Osteoblast (primary cell): ENCODE measurements at regions not wholly inside any gene's neighbourhood (a gene's known extent, or its start where the extent isn't known, plus 50 kb on each side); places are given as distances from the start of the nearest gene placed in this dataset.

Experiments
- DNase-seq: peaks from one replicate; pipeline ENCODE4 v3.0.0; 2011; ENCODE audit warnings: low spot score, mixed read lengths; ENCODE audit not compliant: insufficient read length; ENCODE audit errors: missing footprints
- H2AFZ ChIP-seq: 2 replicates; pipeline ENCODE4 v1.6.0; 2011; ENCODE audit warnings: mild to moderate bottlenecking, low read length
- H3K27ac ChIP-seq: 2 replicates; pipeline ENCODE4 v1.5.1; 2011; ENCODE audit warnings: mild to moderate bottlenecking, low read depth, low read length, moderate library complexity
- H3K27me3 ChIP-seq: 2 replicates; pipeline ENCODE4 v1.6.0; 2012; ENCODE audit warnings: mild to moderate bottlenecking, control low read depth, inconsistent platforms, low read length, moderate library complexity; ENCODE audit not compliant: insufficient read depth
- H3K36me3 ChIP-seq: 2 replicates; pipeline ENCODE4 v1.5.1; 2011; ENCODE audit warnings: mild to moderate bottlenecking, low read length, control low read depth, moderate library complexity; ENCODE audit not compliant: insufficient read depth
- H3K4me1 ChIP-seq: 2 replicates; pipeline ENCODE4 v1.5.1; 2011; ENCODE audit warnings: mild to moderate bottlenecking, low read length, control low read depth, moderate library complexity; ENCODE audit not compliant: insufficient read depth
- H3K4me2 ChIP-seq: 2 replicates; pipeline ENCODE4 v1.6.0; 2011; ENCODE audit warnings: mild to moderate bottlenecking, low read length; ENCODE audit not compliant: insufficient read depth
- H3K4me3 ChIP-seq: fragments of 200-600 bp; sonication (generic); 3 replicates; pipeline ENCODE4 v1.5.1; 2012; ENCODE audit warnings: mild to moderate bottlenecking, low read length, inconsistent platforms; ENCODE audit not compliant: insufficient read depth
- H3K79me2 ChIP-seq: 2 replicates; pipeline ENCODE4 v1.6.0; 2012; ENCODE audit warnings: mild to moderate bottlenecking, low read length, control low read depth, inconsistent platforms; ENCODE audit not compliant: insufficient read depth
- H3K9me3 ChIP-seq: 2 replicates; pipeline ENCODE4 v1.5.1; 2011; ENCODE audit warnings: low read depth, low read length, control low read depth
- H4K20me1 ChIP-seq: 2 replicates; pipeline ENCODE4 v1.6.0; 2012; ENCODE audit warnings: mild to moderate bottlenecking, low read length, control low read depth; ENCODE audit not compliant: insufficient read depth
- CTCF ChIP-seq: IDR thresholded peaks from 2 replicates; pipeline ENCODE4 v1.5.1; 2011; ENCODE audit warnings: mild to moderate bottlenecking, low read depth, low read length, moderate library complexity; ENCODE audit errors: extremely low read depth

GRCh38 chr13:72145383-72145782 is 278.4 kb upstream of the DACH1 start:
- no peaks in the 10 kb centered on the region for H3K9me3 ChIP-seq
- H2AFZ ChIP-seq: no peak overlapping the region
- no peak overlapping the region for H3K27ac ChIP-seq
- H3K4me2 ChIP-seq: no peak overlapping the region
- no peaks in the 10 kb centered on the region for H3K36me3 ChIP-seq
- no peaks in the 10 kb centered on the region for H3K4me1 ChIP-seq
- no peaks in the 10 kb centered on the region for H3K79me2 ChIP-seq
- no peaks in the 10 kb centered on the region for H4K20me1 ChIP-seq
- no peaks in the 10 kb centered on the region for H3K27me3 ChIP-seq
- no peak overlapping the region for H3K4me3 ChIP-seq
- TF ChIP-seq CTCF: no peak
- DNase-seq: no peak

- H3K27ac ChIP-seq: no peak overlapping the region
- no peak for DNase-seq
- TF ChIP-seq CTCF: no peak
Measured at GRCh38 chr13:72144636-72145035, 277.6 kb upstream of the DACH1 start.

GRCh38 chr13:72141855-72142519 is 275.0 kb upstream of the DACH1 start:
- H4K20me1 ChIP-seq: no peaks in the 10 kb centered on the region
- H3K4me1 ChIP-seq: no peaks in the 10 kb centered on the region
- H3K4me2 ChIP-seq: no peak overlapping the region
- H3K36me3 ChIP-seq: no peaks in the 10 kb centered on the region
- no peak for DNase-seq
- no peak overlapping the region for H2AFZ ChIP-seq
- no peak overlapping the region for H3K4me3 ChIP-seq
- no peak for TF ChIP-seq CTCF
- no peaks in the 10 kb centered on the region for H3K79me2 ChIP-seq
- H3K9me3 ChIP-seq: no peaks in the 10 kb centered on the region
- no peak overlapping the region for H3K27ac ChIP-seq
- no peaks in the 10 kb centered on the region for H3K27me3 ChIP-seq

More at GRCh38 chr13:72144636-72145035, 277.6 kb upstream of the DACH1 start:
- Histone ChIP-seq H2AFZ (no peak overlapping the region), H3K9me3 (no peaks in the 10 kb centered on the region), H3K79me2 (no peaks in the 10 kb centered on the region), H3K27me3 (no peaks in the 10 kb centered on the region), H4K20me1 (no peaks in the 10 kb centered on the region), H3K4me2 (no peak overlapping the region), H3K36me3 (no peaks in the 10 kb centered on the region), H3K4me3 (no peak overlapping the region), H3K4me1 (no peaks in the 10 kb centered on the region)

GRCh38 chr13:72139192-72139591 is 272.2 kb upstream of the DACH1 start:
- no peak overlapping the region for H3K4me3 ChIP-seq
- H3K9me3 ChIP-seq: no peaks in the 10 kb centered on the region
- no peaks in the 10 kb centered on the region for H3K36me3 ChIP-seq
- H3K27ac ChIP-seq: no peak overlapping the region
- no peaks in the 10 kb centered on the region for H3K27me3 ChIP-seq
- H3K4me1 ChIP-seq: no peaks in the 10 kb centered on the region
- no peaks in the 10 kb centered on the region for H3K79me2 ChIP-seq
- no peaks in the 10 kb centered on the region for H4K20me1 ChIP-seq
- no peak for TF ChIP-seq CTCF
- no peak overlapping the region for H2AFZ ChIP-seq
- no peak for DNase-seq
- H3K4me2 ChIP-seq: no peak overlapping the region
